22Rv1 (cell line): ENCODE measurements at regions not wholly inside any gene's neighbourhood (a gene's known extent, or its start where the extent isn't known, plus 50 kb on each side); places are given as distances from the start of the nearest gene placed in this dataset.
A peak's percentile ranks its signal among the peaks of the same experiment; 100 is the strongest.

Experiments used
- H3K27ac ChIP-seq: fragments of 450-650 bp; 2 replicates; pipeline ENCODE4 v1.5.1; 2017
- ZFX ChIP-seq: fragments of 450-650 bp; IDR thresholded peaks from 2 replicates; pipeline ENCODE4 v1.6.1; 2017; ENCODE audit warnings: antibody characterized with exemption, borderline replicate concordance
- TF ChIP-seq, protein P1 (sequence below): fragments of 450-650 bp; IDR thresholded peaks from 2 replicates; pipeline ENCODE4 v1.5.1; 2017; ENCODE audit warnings: mild to moderate bottlenecking

DNA sequence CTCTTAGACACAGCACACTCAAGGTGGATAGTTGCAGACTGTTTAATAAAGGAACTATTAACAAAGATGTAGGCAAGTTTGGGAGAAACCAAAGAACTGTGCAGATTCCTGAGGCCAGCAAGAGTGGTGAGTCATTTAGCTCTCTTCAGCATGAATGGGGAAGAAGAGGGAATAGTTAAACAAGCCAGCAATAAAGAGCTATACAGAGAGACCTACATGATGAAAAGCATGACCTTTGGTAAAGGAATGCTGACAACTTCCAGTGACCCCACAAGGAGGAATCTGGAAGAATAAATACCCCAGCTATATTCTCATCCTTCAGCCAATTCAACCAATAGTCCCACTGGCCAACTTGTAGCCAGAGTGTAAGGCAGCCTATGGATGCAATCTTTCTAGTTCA is 706.0 kb upstream of the GRAMD2B start:
- TF ChIP-seq, protein P1, sequence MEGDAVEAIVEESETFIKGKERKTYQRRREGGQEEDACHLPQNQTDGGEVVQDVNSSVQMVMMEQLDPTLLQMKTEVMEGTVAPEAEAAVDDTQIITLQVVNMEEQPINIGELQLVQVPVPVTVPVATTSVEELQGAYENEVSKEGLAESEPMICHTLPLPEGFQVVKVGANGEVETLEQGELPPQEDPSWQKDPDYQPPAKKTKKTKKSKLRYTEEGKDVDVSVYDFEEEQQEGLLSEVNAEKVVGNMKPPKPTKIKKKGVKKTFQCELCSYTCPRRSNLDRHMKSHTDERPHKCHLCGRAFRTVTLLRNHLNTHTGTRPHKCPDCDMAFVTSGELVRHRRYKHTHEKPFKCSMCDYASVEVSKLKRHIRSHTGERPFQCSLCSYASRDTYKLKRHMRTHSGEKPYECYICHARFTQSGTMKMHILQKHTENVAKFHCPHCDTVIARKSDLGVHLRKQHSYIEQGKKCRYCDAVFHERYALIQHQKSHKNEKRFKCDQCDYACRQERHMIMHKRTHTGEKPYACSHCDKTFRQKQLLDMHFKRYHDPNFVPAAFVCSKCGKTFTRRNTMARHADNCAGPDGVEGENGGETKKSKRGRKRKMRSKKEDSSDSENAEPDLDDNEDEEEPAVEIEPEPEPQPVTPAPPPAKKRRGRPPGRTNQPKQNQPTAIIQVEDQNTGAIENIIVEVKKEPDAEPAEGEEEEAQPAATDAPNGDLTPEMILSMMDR, result no peak
- no peak for TF ChIP-seq ZFX
- no peak overlapping the region for H3K27ac ChIP-seq

DNA sequence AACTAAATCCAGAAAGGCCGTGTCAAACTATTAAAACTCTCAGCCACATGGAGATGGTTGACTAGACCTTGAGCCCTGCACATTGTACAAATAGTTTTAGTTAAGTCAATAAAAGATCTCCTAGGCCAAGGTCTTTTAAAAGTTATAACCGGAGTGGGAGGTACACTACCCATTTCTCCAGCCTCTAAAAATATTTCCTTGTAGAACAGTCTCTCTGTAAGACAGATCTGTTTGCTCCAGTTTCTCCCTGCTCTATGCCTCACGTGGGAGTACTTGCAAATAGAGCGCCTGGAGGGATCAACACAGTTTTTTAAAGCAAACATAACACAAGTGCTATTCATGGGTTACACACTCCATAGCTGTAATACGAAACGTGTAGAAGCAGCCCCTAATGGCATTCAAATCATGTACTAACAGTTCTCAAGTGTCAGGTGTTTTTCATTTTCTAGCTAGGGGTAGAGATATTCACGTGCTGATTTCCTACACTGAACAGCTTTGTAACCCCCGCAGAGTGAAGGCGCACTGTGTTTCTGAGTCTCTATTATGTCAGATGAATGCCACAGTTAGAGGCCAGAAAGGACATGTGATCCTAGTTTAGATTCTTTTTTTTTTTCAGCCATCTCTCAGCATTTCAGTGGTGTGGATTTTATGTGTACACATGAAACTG is 703.4 kb upstream of the GRAMD2B start:
- TF ChIP-seq, protein P1, result no peak
- TF ChIP-seq ZFX, result no peak
- peak overlapping the region; percentile 74 for H3K27ac ChIP-seq

DNA sequence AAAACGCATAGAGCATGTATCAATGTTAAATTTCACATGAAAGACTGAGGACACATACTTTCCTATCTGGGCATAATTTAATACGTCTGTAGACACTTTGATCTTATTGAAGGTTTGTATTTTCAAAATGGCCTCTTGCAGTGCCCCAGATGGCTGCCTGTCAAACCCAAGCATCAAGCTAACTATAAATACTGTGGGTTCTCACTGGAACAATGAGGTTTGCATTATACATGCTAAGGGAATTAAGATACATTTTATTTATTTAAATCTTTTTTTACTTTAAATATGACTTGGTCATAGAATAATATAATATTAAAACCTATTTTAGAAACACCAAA is 702.9 kb upstream of the GRAMD2B start:
- peak overlapping the region; percentile 74 for H3K27ac ChIP-seq
- TF ChIP-seq, protein P1, result no peak
- no peak for TF ChIP-seq ZFX

DNA sequence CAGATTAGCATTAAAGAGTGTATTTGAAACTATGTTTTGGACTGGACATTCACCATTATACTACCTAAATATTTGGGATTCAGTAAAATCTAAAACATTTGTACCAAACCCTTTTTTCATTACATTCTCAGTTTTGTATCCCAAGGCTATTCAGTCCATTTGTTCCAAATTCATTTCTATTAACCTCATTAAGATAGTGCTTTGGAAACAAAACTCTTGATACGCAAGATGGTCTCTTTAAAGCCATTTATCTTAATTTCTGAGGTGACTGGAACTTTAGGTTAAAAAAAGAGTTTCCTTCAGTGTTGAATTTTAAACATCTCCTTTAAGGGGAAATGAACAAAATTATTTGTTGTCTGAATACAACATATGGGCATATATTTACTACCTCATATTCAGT is 702.5 kb upstream of the GRAMD2B start:
- no peak for TF ChIP-seq ZFX
- TF ChIP-seq, protein P1, result no peak
- no peak overlapping the region for H3K27ac ChIP-seq

DNA sequence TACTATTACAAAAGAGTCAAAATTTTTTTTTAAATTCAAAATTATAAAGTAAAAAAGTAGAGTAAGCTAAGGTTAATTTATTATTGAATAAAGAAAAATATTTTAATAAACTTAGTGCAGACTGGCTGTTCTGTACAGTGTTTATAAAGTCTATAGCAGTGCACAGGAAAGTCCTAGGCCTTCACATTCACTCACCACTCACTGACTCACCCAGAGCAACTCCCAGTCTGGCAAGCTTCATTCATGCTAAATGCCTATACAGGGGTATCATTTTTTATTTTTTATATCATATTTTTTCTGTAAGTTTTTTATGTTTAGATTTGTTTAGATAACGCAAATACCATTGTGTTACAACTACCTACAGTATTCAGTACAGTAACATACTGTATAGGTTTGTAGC is 700.7 kb upstream of the GRAMD2B start:
- TF ChIP-seq, protein P1, result no peak
- no peak for TF ChIP-seq ZFX
- no peak overlapping the region for H3K27ac ChIP-seq

DNA sequence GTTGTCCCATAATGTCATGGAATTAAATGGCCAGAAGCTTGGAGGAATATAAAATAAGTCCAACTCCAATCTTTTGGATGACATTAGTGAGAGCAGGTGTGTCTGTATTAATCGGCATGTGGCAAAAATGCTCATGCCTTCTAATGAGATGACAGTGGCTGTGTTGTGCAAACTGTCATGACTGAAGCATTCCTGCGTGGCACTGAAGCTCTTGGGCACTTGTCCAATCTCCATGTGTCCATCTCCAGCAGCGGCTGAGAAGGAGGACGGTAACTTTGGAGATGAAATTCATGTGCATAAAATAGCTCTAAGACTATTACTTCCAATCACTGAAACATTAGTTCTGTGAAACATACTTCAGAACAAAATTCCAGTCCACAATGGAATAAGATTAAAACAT is 697.5 kb upstream of the GRAMD2B start:
- TF ChIP-seq, protein P1, result no peak
- TF ChIP-seq ZFX, result no peak
- H3K27ac ChIP-seq, result no peak overlapping the region

DNA sequence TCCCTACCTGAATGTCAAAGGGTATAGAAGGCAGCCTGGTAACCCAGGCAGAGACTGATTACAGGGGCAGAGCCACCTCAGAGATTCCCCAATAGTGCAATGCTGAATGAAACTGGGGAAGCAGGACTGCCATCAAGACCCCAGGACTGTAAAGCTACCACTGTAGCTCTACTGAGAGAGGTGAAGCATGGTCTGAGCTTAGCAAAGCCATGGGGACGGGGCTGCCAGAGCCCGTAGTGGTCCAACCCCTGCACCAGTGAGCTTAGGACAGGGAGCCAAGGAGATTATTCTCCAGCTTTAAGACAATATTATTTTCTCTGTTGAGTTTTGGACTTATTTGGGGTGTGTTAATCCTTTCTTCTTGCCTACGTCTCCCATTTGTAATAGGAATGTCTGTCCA is 679.3 kb upstream of the GRAMD2B start:
- no peak overlapping the region for H3K27ac ChIP-seq
- TF ChIP-seq, protein P1, result no peak
- no peak for TF ChIP-seq ZFX
